Nephron progenitor cell (in vitro differentiated cells): ENCODE measurements at regions not wholly inside any gene's neighbourhood (a gene's known extent, or its start where the extent isn't known, plus 50 kb on each side); places are given as distances from the start of the nearest gene placed in this dataset.

ENCODE experiments used
- DNase-seq: peaks from one replicate; pipeline ENCODE4 v3.0.0; 2021
- H3K27ac Mint-ChIP-seq: 2 replicates; pipeline ENCODE4 v1.8.0; 2021; ENCODE audit warnings: mild to moderate bottlenecking, moderate library complexity, mixed read lengths
- H3K27me3 Mint-ChIP-seq: 2 replicates; pipeline ENCODE4 v1.8.0; 2021; ENCODE audit warnings: mild to moderate bottlenecking, low read depth, mixed read lengths; ENCODE audit not compliant: poor library complexity
- H3K36me3 Mint-ChIP-seq: 2 replicates; pipeline ENCODE4 v1.8.0; 2021; ENCODE audit warnings: low read depth, mixed read lengths
- H3K4me1 Mint-ChIP-seq: 2 replicates; pipeline ENCODE4 v1.8.0; 2021; ENCODE audit warnings: mixed read lengths
- H3K4me3 Mint-ChIP-seq: 2 replicates; pipeline ENCODE4 v1.8.0; 2021; ENCODE audit warnings: mild to moderate bottlenecking, moderate library complexity, mixed read lengths
- H3K9me3 Mint-ChIP-seq: 2 replicates; pipeline ENCODE4 v1.8.0; 2021; ENCODE audit warnings: mild to moderate bottlenecking, moderate library complexity, mixed read lengths
- CTCF ChIP-seq: fragments of 200-600 bp; sonication (generic); IDR thresholded peaks from 2 replicates; pipeline ENCODE4 v1.5.0; 2021; ENCODE audit warnings: antibody characterized with exemption

- DNase-seq = no peak
- H3K4me1 Mint-ChIP-seq = peaks cover 7% of the 10 kb centered on the region
- H3K27ac Mint-ChIP-seq = no peak overlapping the region
Measured at GRCh38 chr3:55413236-55413635, 73.9 kb downstream of the WNT5A start.

GRCh38 chr3:55412545-55412944 lies 74.6 kb downstream of the WNT5A start:
- Mint-ChIP-seq H3K4me3 (no peak overlapping the region), H3K36me3 (peaks cover under 1% of the 10 kb centered on the region), H3K4me1 (peaks cover 7% of the 10 kb centered on the region), H3K9me3 (peaks cover 6% of the 10 kb centered on the region), H3K27me3 (peaks cover 7% of the 10 kb centered on the region), H3K27ac (no peak overlapping the region)
- no peak for DNase-seq
- TF ChIP-seq CTCF = no peak

More at GRCh38 chr3:55413236-55413635, 73.9 kb downstream of the WNT5A start:
- no peak for TF ChIP-seq CTCF
- Mint-ChIP-seq H3K4me3 (no peak overlapping the region), H3K36me3 (peaks cover 6% of the 10 kb centered on the region), H3K9me3 (peaks cover 8% of the 10 kb centered on the region), H3K27me3 (peaks cover 4% of the 10 kb centered on the region)

GRCh38 chr3:55409806-55410205 lies 77.3 kb downstream of the WNT5A start:
- TF ChIP-seq CTCF = no peak
- Mint-ChIP-seq H3K27me3 (peaks cover 2% of the 10 kb centered on the region), H3K4me3 (no peak overlapping the region), H3K9me3 (peaks cover 12% of the 10 kb centered on the region), H3K36me3 (no peaks in the 10 kb centered on the region), H3K4me1 (no peaks in the 10 kb centered on the region), H3K27ac (no peak overlapping the region)
- no peak for DNase-seq

- no peak for TF ChIP-seq CTCF
- H3K36me3 Mint-ChIP-seq = no peaks in the 10 kb centered on the region
- no peak overlapping the region for H3K4me3 Mint-ChIP-seq
- H3K27ac Mint-ChIP-seq = no peak overlapping the region
- H3K9me3 Mint-ChIP-seq = peaks cover 12% of the 10 kb centered on the region
- H3K4me1 Mint-ChIP-seq = peaks cover under 1% of the 10 kb centered on the region
- no peak for DNase-seq
- peaks cover 2% of the 10 kb centered on the region for H3K27me3 Mint-ChIP-seq
Measured at GRCh38 chr3:55408193-55408826, 78.8 kb downstream of the WNT5A start.

- no peak for DNase-seq
- TF ChIP-seq CTCF = no peak
- Mint-ChIP-seq H3K4me1 (peaks cover 9% of the 10 kb centered on the region), H3K9me3 (peaks cover 12% of the 10 kb centered on the region), H3K27ac (no peak overlapping the region), H3K27me3 (peaks cover 2% of the 10 kb centered on the region), H3K36me3 (no peaks in the 10 kb centered on the region), H3K4me3 (no peak overlapping the region)
Measured at GRCh38 chr3:55407426-55407820, 79.7 kb downstream of the WNT5A start.

- Mint-ChIP-seq H3K4me1 (peaks cover 15% of the 10 kb centered on the region), H3K27me3 (peaks cover 2% of the 10 kb centered on the region), H3K4me3 (no peak overlapping the region), H3K9me3 (peaks cover 12% of the 10 kb centered on the region), H3K36me3 (no peaks in the 10 kb centered on the region), H3K27ac (no peak overlapping the region)
- no peak for TF ChIP-seq CTCF
- no peak for DNase-seq
Measured at GRCh38 chr3:55406696-55407425, 80.2 kb downstream of the WNT5A start.
